Sigmoid colon (tissue), 4 donors: ENCODE measurements at regions not wholly inside any gene's neighbourhood (a gene's known extent, or its start where the extent isn't known, plus 50 kb on each side); places are given as distances from the start of the nearest gene placed in this dataset.

Source experiments
- CTCF ChIP-seq, 4 experiments: fragments of 450-650 bp in 3 of 4; fragments of 200-600 bp in 1 of 4; IDR thresholded peaks; one replicate each; pipeline ENCODE4 v1.5.1; 2016 to 2019; ENCODE audit warnings: antibody characterized with exemption in 4 of 4, mild to moderate bottlenecking in 3 of 4, moderate library complexity in 2 of 4
- EP300 ChIP-seq, 4 donors: sonication (generic); formaldehyde crosslinking; IDR thresholded peaks; one replicate each; pipeline ENCODE4 v1.6.1; 2017; ENCODE audit warnings: antibody characterized with exemption in 4 of 4
- POLR2A ChIP-seq, 2 donors: fragments of 450-650 bp; IDR thresholded peaks; one replicate each; pipeline ENCODE4 v1.6.1; 2016; ENCODE audit warnings: antibody characterized with exemption in 2 of 2, mild to moderate bottlenecking in 2 of 2, moderate library complexity in 2 of 2
- POLR2AphosphoS5 ChIP-seq, 4 donors: sonication (generic); formaldehyde crosslinking; IDR thresholded peaks; one replicate each; pipeline ENCODE4 v1.6.1; 2017; ENCODE audit warnings: antibody characterized with exemption in 4 of 4

- TF ChIP-seq CTCF (IDR thresholded peaks at IDR 0.05) (no peak), EP300 (IDR thresholded peaks at IDR 0.05) (no peak), POLR2A (IDR thresholded peaks at IDR 0.05) (no peak), POLR2AphosphoS5 (IDR thresholded peaks at IDR 0.05) (no peak)
Measured at GRCh38 chr3:115513416-115513800, 109.9 kb upstream of the GAP43 start.
